HL-60 (cell line): ENCODE measurements at regions not wholly inside any gene's neighbourhood (a gene's known extent, or its start where the extent isn't known, plus 50 kb on each side); places are given as distances from the start of the nearest gene placed in this dataset.

Experiments
- DNase-seq, 2 experiments: peaks; one replicate each; pipeline ENCODE4 v3.0.0-alpha.2; 2010 to 2020; ENCODE audit warnings: low read depth in 1 of 2, low spot score in 1 of 2
- H3K27ac ChIP-seq: fragments of 250-450 bp; sonication (Bioruptor Pico); replicated peaks from 2 replicates; pipeline ENCODE4 v1.5.1; 2020; ENCODE audit warnings: mild to moderate bottlenecking, moderate library complexity
- H3K27me3 ChIP-seq: fragments of 250-450 bp; sonication (Bioruptor Pico); 2 replicates; pipeline ENCODE4 v1.5.1; 2021; ENCODE audit warnings: mild to moderate bottlenecking, moderate library complexity; ENCODE audit not compliant: insufficient read depth, poor library complexity, severe bottlenecking
- H3K4me3 ChIP-seq: replicated peaks from 2 replicates; pipeline ENCODE4 v1.5.1; 2011; ENCODE audit warnings: mild to moderate bottlenecking, control low read depth, low read length; ENCODE audit not compliant: insufficient read depth
- GABPA ChIP-seq: IDR thresholded peaks from 2 replicates; pipeline ENCODE4 v1.6.1; 2012; ENCODE audit warnings: low read depth
- POLR2AphosphoS5 ChIP-seq: IDR thresholded peaks from 2 replicates; pipeline ENCODE4 v1.6.1; 2012; ENCODE audit warnings: low read depth
- SPI1 ChIP-seq: IDR thresholded peaks from 2 replicates; pipeline ENCODE4 v1.6.1; 2012; ENCODE audit warnings: low read depth, mild to moderate bottlenecking, borderline replicate concordance
- TF ChIP-seq, protein P1 (sequence below): IDR thresholded peaks from 2 replicates; pipeline ENCODE4 v1.6.1; 2012; ENCODE audit warnings: low read depth; ENCODE audit not compliant: insufficient replicate concordance
- TF ChIP-seq, protein P2 (sequence below): IDR thresholded peaks from one replicate; pipeline ENCODE4 v1.5.1; 2011; ENCODE audit warnings: low read length, control low read depth, inconsistent platforms; ENCODE audit not compliant: insufficient read depth

DNA sequence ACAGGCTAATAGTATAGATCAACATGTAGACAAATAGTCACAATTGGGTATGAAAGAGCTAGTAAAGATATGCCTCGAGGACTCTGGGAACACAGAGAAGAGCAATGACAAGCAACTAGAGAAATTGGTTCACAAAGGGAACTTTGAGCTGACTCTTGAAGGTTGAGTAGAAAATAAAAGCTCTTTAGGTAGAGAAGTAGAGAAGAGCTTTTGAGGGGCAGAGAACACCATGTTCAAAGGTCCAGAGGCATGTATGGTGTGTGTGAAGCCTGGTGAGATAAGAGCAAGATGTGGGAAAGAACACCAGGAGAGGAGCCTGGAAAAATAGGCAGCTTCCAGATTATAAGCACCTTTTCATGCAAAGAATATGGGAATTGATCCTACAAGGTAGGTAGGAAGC lies 109.7 kb upstream of the MAGI3 start:
- H3K4me3 ChIP-seq: no peak overlapping the region
- no peak overlapping the region for H3K27ac ChIP-seq
- no peaks in the 10 kb centered on the region for H3K27me3 ChIP-seq
- no peak for DNase-seq
- TF ChIP-seq SPI1 (no peak), POLR2AphosphoS5 (no peak), GABPA (no peak)
- TF ChIP-seq, protein P1, sequence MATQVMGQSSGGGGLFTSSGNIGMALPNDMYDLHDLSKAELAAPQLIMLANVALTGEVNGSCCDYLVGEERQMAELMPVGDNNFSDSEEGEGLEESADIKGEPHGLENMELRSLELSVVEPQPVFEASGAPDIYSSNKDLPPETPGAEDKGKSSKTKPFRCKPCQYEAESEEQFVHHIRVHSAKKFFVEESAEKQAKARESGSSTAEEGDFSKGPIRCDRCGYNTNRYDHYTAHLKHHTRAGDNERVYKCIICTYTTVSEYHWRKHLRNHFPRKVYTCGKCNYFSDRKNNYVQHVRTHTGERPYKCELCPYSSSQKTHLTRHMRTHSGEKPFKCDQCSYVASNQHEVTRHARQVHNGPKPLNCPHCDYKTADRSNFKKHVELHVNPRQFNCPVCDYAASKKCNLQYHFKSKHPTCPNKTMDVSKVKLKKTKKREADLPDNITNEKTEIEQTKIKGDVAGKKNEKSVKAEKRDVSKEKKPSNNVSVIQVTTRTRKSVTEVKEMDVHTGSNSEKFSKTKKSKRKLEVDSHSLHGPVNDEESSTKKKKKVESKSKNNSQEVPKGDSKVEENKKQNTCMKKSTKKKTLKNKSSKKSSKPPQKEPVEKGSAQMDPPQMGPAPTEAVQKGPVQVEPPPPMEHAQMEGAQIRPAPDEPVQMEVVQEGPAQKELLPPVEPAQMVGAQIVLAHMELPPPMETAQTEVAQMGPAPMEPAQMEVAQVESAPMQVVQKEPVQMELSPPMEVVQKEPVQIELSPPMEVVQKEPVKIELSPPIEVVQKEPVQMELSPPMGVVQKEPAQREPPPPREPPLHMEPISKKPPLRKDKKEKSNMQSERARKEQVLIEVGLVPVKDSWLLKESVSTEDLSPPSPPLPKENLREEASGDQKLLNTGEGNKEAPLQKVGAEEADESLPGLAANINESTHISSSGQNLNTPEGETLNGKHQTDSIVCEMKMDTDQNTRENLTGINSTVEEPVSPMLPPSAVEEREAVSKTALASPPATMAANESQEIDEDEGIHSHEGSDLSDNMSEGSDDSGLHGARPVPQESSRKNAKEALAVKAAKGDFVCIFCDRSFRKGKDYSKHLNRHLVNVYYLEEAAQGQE: no peak
- TF ChIP-seq, protein P2, sequence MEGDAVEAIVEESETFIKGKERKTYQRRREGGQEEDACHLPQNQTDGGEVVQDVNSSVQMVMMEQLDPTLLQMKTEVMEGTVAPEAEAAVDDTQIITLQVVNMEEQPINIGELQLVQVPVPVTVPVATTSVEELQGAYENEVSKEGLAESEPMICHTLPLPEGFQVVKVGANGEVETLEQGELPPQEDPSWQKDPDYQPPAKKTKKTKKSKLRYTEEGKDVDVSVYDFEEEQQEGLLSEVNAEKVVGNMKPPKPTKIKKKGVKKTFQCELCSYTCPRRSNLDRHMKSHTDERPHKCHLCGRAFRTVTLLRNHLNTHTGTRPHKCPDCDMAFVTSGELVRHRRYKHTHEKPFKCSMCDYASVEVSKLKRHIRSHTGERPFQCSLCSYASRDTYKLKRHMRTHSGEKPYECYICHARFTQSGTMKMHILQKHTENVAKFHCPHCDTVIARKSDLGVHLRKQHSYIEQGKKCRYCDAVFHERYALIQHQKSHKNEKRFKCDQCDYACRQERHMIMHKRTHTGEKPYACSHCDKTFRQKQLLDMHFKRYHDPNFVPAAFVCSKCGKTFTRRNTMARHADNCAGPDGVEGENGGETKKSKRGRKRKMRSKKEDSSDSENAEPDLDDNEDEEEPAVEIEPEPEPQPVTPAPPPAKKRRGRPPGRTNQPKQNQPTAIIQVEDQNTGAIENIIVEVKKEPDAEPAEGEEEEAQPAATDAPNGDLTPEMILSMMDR: no peak

DNA sequence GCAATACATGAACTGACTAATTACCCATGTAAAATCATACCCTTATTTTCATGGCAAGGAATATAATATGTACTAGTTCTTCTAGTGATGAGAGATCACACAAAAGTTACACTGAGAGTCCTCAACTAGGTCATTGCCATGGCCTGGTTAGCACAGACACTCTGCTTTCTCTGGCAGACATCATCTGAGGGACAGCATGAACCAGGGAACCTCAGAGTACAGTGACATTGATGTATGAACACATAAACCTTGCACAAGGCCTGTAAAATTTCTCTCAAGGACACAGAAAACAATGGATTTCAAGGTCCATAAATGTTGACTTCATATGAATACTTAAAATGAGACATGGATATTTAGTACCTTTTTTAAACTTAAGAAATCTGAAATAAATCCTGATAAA lies 108.8 kb upstream of the MAGI3 start:
- DNase-seq: no peak
- Histone ChIP-seq H3K27ac (no peak overlapping the region), H3K4me3 (no peak overlapping the region), H3K27me3 (no peaks in the 10 kb centered on the region)
- TF ChIP-seq, protein P2: no peak
- no peak for TF ChIP-seq GABPA
- no peak for TF ChIP-seq POLR2AphosphoS5

DNA sequence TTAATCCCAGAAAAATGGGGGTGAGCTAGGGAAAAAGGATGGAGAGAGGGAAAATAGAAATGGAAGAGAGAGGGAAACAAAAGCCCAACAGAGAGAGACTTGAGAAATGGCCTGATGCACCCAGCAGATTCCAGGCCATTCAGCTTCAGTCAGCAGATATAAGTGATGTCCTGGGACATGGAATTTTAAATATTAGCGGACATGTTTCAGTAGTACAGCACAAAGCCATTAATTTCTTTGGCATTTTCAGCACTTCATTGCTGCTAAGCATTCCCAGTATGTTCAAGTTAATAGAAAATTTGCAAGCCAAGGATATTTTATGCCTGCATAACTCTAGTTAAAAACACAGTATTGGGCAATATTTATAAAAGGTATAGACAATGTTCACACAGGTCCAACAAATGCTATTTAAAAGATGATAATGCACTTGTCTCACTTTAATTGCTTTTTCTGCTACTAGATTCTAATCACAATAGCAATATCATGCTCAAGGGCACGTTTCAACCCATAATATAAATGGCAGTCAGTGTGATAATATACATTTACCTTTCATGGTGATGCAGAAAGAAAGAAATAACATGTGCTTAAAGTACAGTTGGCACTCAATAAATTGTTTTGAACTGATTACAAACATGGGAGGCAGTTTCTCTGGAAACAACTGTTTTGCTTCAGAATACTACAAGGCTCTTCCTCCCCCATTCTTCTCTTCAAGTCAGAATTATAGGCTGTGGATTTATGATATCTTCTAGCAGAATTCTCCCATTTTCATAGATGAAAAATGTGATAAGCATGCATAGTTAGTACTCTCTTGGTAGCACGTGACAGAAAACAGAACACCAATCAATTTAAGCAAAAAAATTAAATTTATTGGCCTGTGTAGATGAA lies 108.1 kb upstream of the MAGI3 start:
- DNase-seq: no peak
- TF ChIP-seq POLR2AphosphoS5 (no peak), GABPA (no peak), SPI1 (no peak)
- TF ChIP-seq, protein P2: no peak
- TF ChIP-seq, protein P1: no peak
- no peak overlapping the region for H3K4me3 ChIP-seq
- H3K27ac ChIP-seq: no peak overlapping the region
- H3K27me3 ChIP-seq: no peaks in the 10 kb centered on the region
